PC-3 (cell line): ENCODE measurements at regions not wholly inside any gene's neighbourhood (a gene's known extent, or its start where the extent isn't known, plus 50 kb on each side); places are given as distances from the start of the nearest gene placed in this dataset.
A peak's percentile ranks its signal among the peaks of the same experiment; 100 is the strongest.

Source experiments
- ATAC-seq: fragments of 200-7000 bp; cut with Tn5 transposase; 2 replicates; pipeline ENCODE4 v1.9.1; 2020; ENCODE audit warnings: mild to moderate bottlenecking, moderate library complexity
- BruUV-seq: library from RNA; stranded (reverse); fragments of 400-500 nt; replicated peaks from 2 replicates; lab custom pipeline; 2021; lab: Mats Ljungman, UMichigan
- CTCF ChIA-PET: fragments of 300-600 bp; sonication (Branson Sonifier 250); formaldehyde crosslinking; loops from one replicate; lab custom pipeline; 2022; ENCODE audit warnings: antibody characterized with exemption; lab: Charles Lee
- POLR2A ChIA-PET: fragments of 300-600 bp; sonication (Branson Sonifier 250); formaldehyde crosslinking; loops from one replicate; lab custom pipeline; 2022; ENCODE audit warnings: antibody characterized with exemption; ENCODE audit not compliant: unreplicated experiment; lab: Charles Lee
- DNase-seq: peaks from one replicate; pipeline ENCODE4 v3.0.0-alpha.2; 2015
- H2AFZ ChIP-seq: fragments of 300-600 bp; sonication (generic); 2 replicates; pipeline ENCODE4 v1.6.0; 2016; ENCODE audit warnings: antibody characterized with exemption, low read length
- H3F3A ChIP-seq: fragments of 300-600 bp; sonication (generic); one replicate; pipeline ENCODE4 v1.6.0; 2017; ENCODE audit warnings: antibody characterized with exemption, low read length, control low read depth, mild to moderate bottlenecking; ENCODE audit not compliant: unreplicated experiment
- H3K27ac ChIP-seq: fragments of 300-600 bp; sonication (generic); 2 replicates; pipeline ENCODE4 v1.5.1; 2016; ENCODE audit warnings: mild to moderate bottlenecking, low read length
- H3K27me3 ChIP-seq: fragments of 300-600 bp; sonication (generic); 2 replicates; pipeline ENCODE4 v1.6.1; 2016; ENCODE audit warnings: low read length, mixed read lengths
- H3K36me3 ChIP-seq: fragments of 300-600 bp; sonication (generic); 2 replicates; pipeline ENCODE4 v1.6.1; 2016; ENCODE audit warnings: low read depth, mixed run types, low read length, mixed read lengths
- H3K4me1 ChIP-seq: fragments of 300-600 bp; sonication (generic); 2 replicates; pipeline ENCODE4 v1.5.1; 2016; ENCODE audit warnings: low read length; ENCODE audit not compliant: insufficient read depth
- H3K4me2 ChIP-seq: fragments of 300-600 bp; sonication (generic); 2 replicates; pipeline ENCODE4 v1.6.0; 2016; ENCODE audit warnings: low read length
- H3K4me3 ChIP-seq: fragments of 300-600 bp; sonication (generic); 2 replicates; pipeline ENCODE4 v1.5.1; 2016; ENCODE audit warnings: mild to moderate bottlenecking, low read length, mixed read lengths
- H3K79me2 ChIP-seq: fragments of 300-600 bp; sonication (generic); 2 replicates; pipeline ENCODE4 v1.6.1; 2017; ENCODE audit warnings: low read length, mixed read lengths
- H3K9ac ChIP-seq: fragments of 300-600 bp; sonication (generic); 2 replicates; pipeline ENCODE4 v1.6.0; 2016; ENCODE audit warnings: mild to moderate bottlenecking, low read length
- H3K9me2 ChIP-seq: fragments of 300-600 bp; sonication (generic); replicated peaks from 2 replicates; pipeline ENCODE4 v1.6.1; 2016; ENCODE audit warnings: mixed run types, low read length, mixed read lengths
- H3K9me3 ChIP-seq: fragments of 300-600 bp; sonication (generic); 2 replicates; pipeline ENCODE4 v1.6.1; 2016; ENCODE audit warnings: low read length, mixed read lengths
- H4K20me1 ChIP-seq: fragments of 300-600 bp; sonication (generic); 2 replicates; pipeline ENCODE4 v1.6.1; 2016; ENCODE audit warnings: low read length, mixed read lengths
- EZH2 ChIP-seq: fragments of 300-600 bp; sonication (generic); IDR thresholded peaks from one replicate; pipeline ENCODE4 v1.6.1; 2017; ENCODE audit warnings: antibody characterized with exemption, mild to moderate bottlenecking, low read length; ENCODE audit not compliant: unreplicated experiment
- EZH2phosphoT487 ChIP-seq: fragments of 300-600 bp; sonication (generic); IDR thresholded peaks from 2 replicates; pipeline ENCODE4 v1.6.1; 2018; ENCODE audit warnings: mild to moderate bottlenecking, antibody characterized with exemption, low read length, borderline replicate concordance
- intact Hi-C: fragments of 100-400 bp; cut with micrococcal nuclease; formaldehyde crosslinking; loops from 2 replicates; pipeline ENCODE4 v1.9.0; 2023
- TF ChIP-seq, protein P1 (sequence below): fragments of 300-600 bp; sonication (generic); conservative IDR thresholded peaks from 2 replicates; pipeline ENCODE4 v1.5.1; 2017; ENCODE audit warnings: antibody characterized with exemption, low read depth, mild to moderate bottlenecking, low read length

- H3F3A ChIP-seq, result no peaks in the 10 kb centered on the region
- no peaks in the 10 kb centered on the region for H3K36me3 ChIP-seq
- no peak overlapping the region for H3K4me2 ChIP-seq
- H2AFZ ChIP-seq, result no peak overlapping the region
- H3K4me3 ChIP-seq, result no peak overlapping the region
- POLR2A ChIA-PET, result no interaction called here
- H3K27ac ChIP-seq, result no peak overlapping the region
- CTCF ChIA-PET, result no interaction called here
- intact Hi-C loops, result no loop called here
- no peaks in the 10 kb centered on the region for H3K79me2 ChIP-seq
- no peaks in the 10 kb centered on the region for H3K9me2 ChIP-seq
- no peaks in the 10 kb centered on the region for H3K9me3 ChIP-seq
- BruUV-seq, result no TSS peak
- no peaks in the 10 kb centered on the region for H3K4me1 ChIP-seq
- H4K20me1 ChIP-seq, result no peaks in the 10 kb centered on the region
- DNase-seq, result no peak
- TF ChIP-seq, protein P1, sequence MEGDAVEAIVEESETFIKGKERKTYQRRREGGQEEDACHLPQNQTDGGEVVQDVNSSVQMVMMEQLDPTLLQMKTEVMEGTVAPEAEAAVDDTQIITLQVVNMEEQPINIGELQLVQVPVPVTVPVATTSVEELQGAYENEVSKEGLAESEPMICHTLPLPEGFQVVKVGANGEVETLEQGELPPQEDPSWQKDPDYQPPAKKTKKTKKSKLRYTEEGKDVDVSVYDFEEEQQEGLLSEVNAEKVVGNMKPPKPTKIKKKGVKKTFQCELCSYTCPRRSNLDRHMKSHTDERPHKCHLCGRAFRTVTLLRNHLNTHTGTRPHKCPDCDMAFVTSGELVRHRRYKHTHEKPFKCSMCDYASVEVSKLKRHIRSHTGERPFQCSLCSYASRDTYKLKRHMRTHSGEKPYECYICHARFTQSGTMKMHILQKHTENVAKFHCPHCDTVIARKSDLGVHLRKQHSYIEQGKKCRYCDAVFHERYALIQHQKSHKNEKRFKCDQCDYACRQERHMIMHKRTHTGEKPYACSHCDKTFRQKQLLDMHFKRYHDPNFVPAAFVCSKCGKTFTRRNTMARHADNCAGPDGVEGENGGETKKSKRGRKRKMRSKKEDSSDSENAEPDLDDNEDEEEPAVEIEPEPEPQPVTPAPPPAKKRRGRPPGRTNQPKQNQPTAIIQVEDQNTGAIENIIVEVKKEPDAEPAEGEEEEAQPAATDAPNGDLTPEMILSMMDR, result no peak
- peak; percentile 34 for TF ChIP-seq EZH2
- no peak overlapping the region for H3K9ac ChIP-seq
- no peak for ATAC-seq
- H3K27me3 ChIP-seq, result peaks cover 87% of the 10 kb centered on the region
These were observed 221.9 kb upstream of the C1orf174 start for GRCh38 chr1:4121834-4122512.

GRCh38 chr1:4122513-4123160 is 222.6 kb upstream of the C1orf174 start:
- no peaks in the 10 kb centered on the region for H3K79me2 ChIP-seq
- POLR2A ChIA-PET, result no interaction called here

More at GRCh38 chr1:4122513-4123160, 222.6 kb upstream of the C1orf174 start:
- H3K27ac ChIP-seq, result no peak overlapping the region
- CTCF ChIA-PET, result no interaction called here
- TF ChIP-seq, protein P1, result no peak
- TF ChIP-seq EZH2phosphoT487, result no peak
- TF ChIP-seq EZH2, result no peak
- no peaks in the 10 kb centered on the region for H4K20me1 ChIP-seq
- no peaks in the 10 kb centered on the region for H3K9me3 ChIP-seq
- peaks cover 87% of the 10 kb centered on the region for H3K27me3 ChIP-seq
- no peaks in the 10 kb centered on the region for H3F3A ChIP-seq
- H3K4me2 ChIP-seq, result no peak overlapping the region
- no peaks in the 10 kb centered on the region for H3K36me3 ChIP-seq
- DNase-seq, result no peak
- H2AFZ ChIP-seq, result no peak overlapping the region
- no peak overlapping the region for H3K4me3 ChIP-seq
- intact Hi-C loops, result no loop called here
- no peak overlapping the region for H3K9ac ChIP-seq
- BruUV-seq, result no TSS peak
- H3K9me2 ChIP-seq, result no peaks in the 10 kb centered on the region
- no peak for ATAC-seq
- H3K4me1 ChIP-seq, result no peaks in the 10 kb centered on the region
